ENCODE measurements at regions not wholly inside any gene's neighbourhood (a gene's known extent, or its start where the extent isn't known, plus 50 kb on each side); places are given as distances from the start of the nearest gene placed in this dataset.

GRCh38 chr5:18491349-18491748 is 857.1 kb downstream of the TAF11L14 start:
- TF ChIP-seq CTCF (conservative IDR thresholded peaks at IDR 0.05 in 1 of 2, IDR thresholded peaks at IDR 0.05 in 1 of 2; ENCODE audit: low read depth in 1 of 2, low read length in 2 of 2): no peak
- no peak for TF ChIP-seq EZH2 (IDR thresholded peaks at IDR 0.05; ENCODE audit: low read length, missing control alignments)
